ENCODE measurements at regions not wholly inside any gene's neighbourhood (a gene's known extent, or its start where the extent isn't known, plus 50 kb on each side); places are given as distances from the start of the nearest gene placed in this dataset.

- Histone ChIP-seq H2AK5ac (ENCODE audit: low read depth, low read length) (no peak overlapping the region), H3K79me2 (ENCODE audit: control insufficient read depth in 1 of 2, insufficient read depth in 2 of 2, low read length in 2 of 2) (no peaks in the 10 kb centered on the region), H2BK12ac (ENCODE audit: low read depth, low read length) (no peak overlapping the region), H3K27ac (ENCODE audit: low read depth, low read length) (no peak overlapping the region), H3K14ac (ENCODE audit: insufficient read length) (no peak overlapping the region), H3K56ac (replicated peaks; ENCODE audit: insufficient read length, low read depth, low read length) (no peak overlapping the region), H3K36me3 (ENCODE audit: control insufficient read depth in 2 of 4, insufficient read depth in 4 of 4, low read length in 3 of 4) (no peaks in the 10 kb centered on the region), H4K8ac (ENCODE audit: extremely low read depth, insufficient read depth, low read length) (no peak overlapping the region), H4K91ac (replicated peaks; ENCODE audit: insufficient read length, low read length) (no peak overlapping the region), H3K9ac (replicated peaks in 1 of 4; ENCODE audit: extremely low read depth in 1 of 4, low read depth in 3 of 4, low read length in 3 of 4) (no peak overlapping the region), H3K4me2 (ENCODE audit: insufficient read depth in 1 of 2, low read depth in 2 of 2, low read length in 2 of 2) (no peak overlapping the region), H3K9me3 (ENCODE audit: insufficient read depth in 2 of 2, low read depth in 1 of 2, low read length in 1 of 2) (no peaks in the 10 kb centered on the region), H3K23me2 (ENCODE audit: low read depth, low read length) (no peaks in the 10 kb centered on the region), H4K20me1 (replicated peaks in 1 of 2; ENCODE audit: control insufficient read depth in 1 of 2, insufficient read depth in 2 of 2, low read length in 2 of 2) (no peaks in the 10 kb centered on the region), H3K18ac (ENCODE audit: extremely low read depth, low read length) (no peak overlapping the region), H4K5ac (ENCODE audit: insufficient read length, low read depth, low read length) (no peak overlapping the region), H2BK5ac (ENCODE audit: low read depth, low read length) (no peak overlapping the region), H3K4ac (replicated peaks; ENCODE audit: insufficient read length, low read depth, low read length) (no peak overlapping the region), H2AFZ (ENCODE audit: low read length) (no peak overlapping the region), H2BK120ac (replicated peaks; ENCODE audit: low read depth, low read length) (no peak overlapping the region), H3K27me3 (replicated peaks in 1 of 4; ENCODE audit: control insufficient read depth in 3 of 4, extremely low read depth in 1 of 4, insufficient read depth in 3 of 4, low read length in 3 of 4) (no peaks in the 10 kb centered on the region), H3K4me3 (ENCODE audit: extremely low read depth in 1 of 4, insufficient read depth in 2 of 4, low read depth in 3 of 4, low read length in 4 of 4) (no peak overlapping the region), H2BK15ac (ENCODE audit: low read length) (no peak overlapping the region), H3K23ac (ENCODE audit: insufficient read length) (no peak overlapping the region), H2BK20ac (ENCODE audit: low read length) (no peak overlapping the region), H3K79me1 (ENCODE audit: low read depth, low read length) (no peaks in the 10 kb centered on the region), H3K4me1 (replicated peaks in 1 of 4; ENCODE audit: control insufficient read depth in 3 of 4, insufficient read depth in 4 of 4, low read length in 3 of 4) (peaks cover 0 to 2% (median 0%) of the 10 kb centered on the region in 4 experiments; a peak in 1 of 7 replicates)
- no peak for DNase-seq (ENCODE audit: low read depth in 1 of 2, low spot score in 2 of 2)
- POLR2A ChIA-PET (ENCODE audit: partially characterized antibody): no interaction called here
- no peak for FAIRE-seq
- CTCF ChIA-PET (ENCODE audit: partially characterized antibody): no interaction called here
- TF ChIP-seq SP4 (IDR thresholded peaks at IDR 0.05; ENCODE audit: low read length): no peak
- no peak for TF ChIP-seq CBX8 (IDR thresholded peaks at IDR 0.05; ENCODE audit: borderline replicate concordance, low read depth, low read length)
- no peak for TF ChIP-seq KDM4A (IDR thresholded peaks at IDR 0.05; ENCODE audit: low read depth, low read length, severe bottlenecking)
- no peak for TF ChIP-seq TBP (IDR thresholded peaks at IDR 0.05; ENCODE audit: low read depth, low read length)
- no peak for TF ChIP-seq YY1 (IDR thresholded peaks at IDR 0.05; ENCODE audit: low read depth, low read length)
- no peak for TF ChIP-seq POU5F1 (IDR thresholded peaks at IDR 0.05; ENCODE audit: low read depth, low read length)
- no peak for TF ChIP-seq SIN3A (conservative IDR thresholded peaks at IDR 0.05 in 1 of 2, IDR thresholded peaks at IDR 0.05 in 1 of 2; ENCODE audit: low read depth in 1 of 2, low read length in 2 of 2)
- no peak for TF ChIP-seq ATF3 (IDR thresholded peaks at IDR 0.05; ENCODE audit: insufficient read depth, low read depth, low read length)
- no peak for TF ChIP-seq CEBPB (IDR thresholded peaks at IDR 0.05; ENCODE audit: low read depth, low read length)
- TF ChIP-seq SP1 (IDR thresholded peaks at IDR 0.05; ENCODE audit: low read depth, low read length): no peak
- TF ChIP-seq ATF2 (IDR thresholded peaks at IDR 0.05; ENCODE audit: low read length): no peak
- no peak for TF ChIP-seq JUND (IDR thresholded peaks at IDR 0.05; ENCODE audit: low read length)
- TF ChIP-seq SIRT6 (IDR thresholded peaks at IDR 0.05; ENCODE audit: low read length): no peak
- TF ChIP-seq KDM1A (IDR thresholded peaks at IDR 0.05; ENCODE audit: borderline replicate concordance, low read length): no peak
- 25% methylated on average over 2 of the region's 2 CpGs; no CpG with 5 or more reads in 1 of the 2 experiments for WGBS, 2 experiments (ENCODE audit: extremely low coverage in 1 of 2, insufficient coverage in 1 of 2, insufficient read length in 1 of 2, insufficient replicate concordance in 2 of 2, low coverage in 1 of 2, low lambda C conversion rate in 2 of 2, missing lambda C conversion rate in 1 of 2)
Observed at GRCh38 chr5:57983426-57983825, 476.5 kb downstream of the PLK2 start.

All from H1 (cell line).